ENCODE measurements at regions not wholly inside any gene's neighbourhood (a gene's known extent, or its start where the extent isn't known, plus 50 kb on each side); places are given as distances from the start of the nearest gene placed in this dataset.

GRCh38 chr2:129847043-129847442 lies 132.4 kb upstream of the RAB6C start:
- no peaks in the 10 kb centered on the region for H3K36me3 ChIP-seq
- H3K9me3 ChIP-seq (replicated peaks), result peaks cover 10% of the 10 kb centered on the region
- no peak for TF ChIP-seq CTCF (IDR thresholded peaks at IDR 0.05; ENCODE audit: borderline replicate concordance)
- no peak overlapping the region for H3K27ac ChIP-seq (replicated peaks)
- intact Hi-C loops (cut with micrococcal nuclease), result no loop called here
- no peak overlapping the region for H3K4me3 ChIP-seq
- DNase-seq, result no peak
- no peaks in the 10 kb centered on the region for H3K27me3 ChIP-seq (ENCODE audit: low read depth)
- H3K4me1 ChIP-seq, result no peaks in the 10 kb centered on the region

GRCh38 chr2:129849559-129850160 lies 129.8 kb upstream of the RAB6C start:
- intact Hi-C loops (cut with micrococcal nuclease), result no loop called here
- TF ChIP-seq CTCF (IDR thresholded peaks at IDR 0.05; ENCODE audit: borderline replicate concordance), result peak; percentile 81
- no peak overlapping the region for H3K27ac ChIP-seq (replicated peaks)
- no peak for DNase-seq
- H3K4me1 ChIP-seq, result no peaks in the 10 kb centered on the region
- no peak overlapping the region for H3K4me3 ChIP-seq
- H3K9me3 ChIP-seq (replicated peaks), result no peaks in the 10 kb centered on the region
- no peaks in the 10 kb centered on the region for H3K27me3 ChIP-seq (ENCODE audit: low read depth)
- H3K36me3 ChIP-seq, result no peaks in the 10 kb centered on the region

- Histone ChIP-seq H3K36me3 (no peaks in the 10 kb centered on the region), H3K4me1 (no peaks in the 10 kb centered on the region), H3K27ac (replicated peaks) (no peak overlapping the region), H3K9me3 (replicated peaks) (peaks cover 10% of the 10 kb centered on the region), H3K27me3 (ENCODE audit: low read depth) (peaks cover 5% of the 10 kb centered on the region), H3K4me3 (no peak overlapping the region)
- intact Hi-C loops (cut with micrococcal nuclease), result no loop called here
- no peak for TF ChIP-seq CTCF (IDR thresholded peaks at IDR 0.05; ENCODE audit: borderline replicate concordance)
- no peak for DNase-seq
These were observed 122.3 kb upstream of the RAB6C start for GRCh38 chr2:129857200-129857599.

- Histone ChIP-seq H3K27me3 (ENCODE audit: low read depth) (peaks cover 5% of the 10 kb centered on the region), H3K27ac (replicated peaks) (no peak overlapping the region), H3K9me3 (replicated peaks) (peaks cover 10% of the 10 kb centered on the region), H3K4me1 (no peaks in the 10 kb centered on the region), H3K4me3 (no peak overlapping the region), H3K36me3 (no peaks in the 10 kb centered on the region)
- DNase-seq, result no peak
- TF ChIP-seq CTCF (IDR thresholded peaks at IDR 0.05; ENCODE audit: borderline replicate concordance), result peak; percentile 13
- intact Hi-C loops (cut with micrococcal nuclease), result no loop called here
These were observed 120.3 kb upstream of the RAB6C start for GRCh38 chr2:129859175-129859574.

- intact Hi-C loops (cut with micrococcal nuclease), result no loop called here
These were observed 119.4 kb upstream of the RAB6C start for GRCh38 chr2:129860088-129860487.

More at GRCh38 chr2:129860088-129860487, 119.4 kb upstream of the RAB6C start:
- no peak for TF ChIP-seq CTCF (IDR thresholded peaks at IDR 0.05; ENCODE audit: borderline replicate concordance)
- DNase-seq, result no peak
- H3K4me1 ChIP-seq, result no peaks in the 10 kb centered on the region
- peaks cover 5% of the 10 kb centered on the region for H3K27me3 ChIP-seq (ENCODE audit: low read depth)
- no peak overlapping the region for H3K27ac ChIP-seq (replicated peaks)
- H3K4me3 ChIP-seq, result no peak overlapping the region
- peaks cover 10% of the 10 kb centered on the region for H3K9me3 ChIP-seq (replicated peaks)
- H3K36me3 ChIP-seq, result no peaks in the 10 kb centered on the region

Measured in left ventricle myocardium inferior (tissue), 1 donor.